SH-SY5Y (cell line): ENCODE measurements at regions not wholly inside any gene's neighbourhood (a gene's known extent, or its start where the extent isn't known, plus 50 kb on each side); places are given as distances from the start of the nearest gene placed in this dataset.

Source experiments
- GATA2 ChIP-seq: IDR thresholded peaks from 2 replicates; pipeline ENCODE4 v1.6.1; 2011; ENCODE audit warnings: mild to moderate bottlenecking, low read depth, low read length
- GATA3 ChIP-seq: IDR thresholded peaks from 2 replicates; pipeline ENCODE4 v1.6.1; 2011; ENCODE audit warnings: low read depth, mild to moderate bottlenecking, low read length, moderate library complexity

- TF ChIP-seq GATA3 (no peak), GATA2 (no peak)
Measured at GRCh38 chr2:167544602-167545001, 656.3 kb downstream of the XIRP2 start.
